ENCODE measurements at regions not wholly inside any gene's neighbourhood (a gene's known extent, or its start where the extent isn't known, plus 50 kb on each side); places are given as distances from the start of the nearest gene placed in this dataset.
"Not testable (repeated sequence)": the region's sequence is repeated elsewhere in the genome, so short reads cannot be mapped to it uniquely, and the experiment has no call there.

- no peak for DNase-seq (ENCODE audit: low spot score)
Measured at GRCh38 chr6:119830494-119831295, 481.1 kb upstream of the MAN1A1 start.

DNA sequence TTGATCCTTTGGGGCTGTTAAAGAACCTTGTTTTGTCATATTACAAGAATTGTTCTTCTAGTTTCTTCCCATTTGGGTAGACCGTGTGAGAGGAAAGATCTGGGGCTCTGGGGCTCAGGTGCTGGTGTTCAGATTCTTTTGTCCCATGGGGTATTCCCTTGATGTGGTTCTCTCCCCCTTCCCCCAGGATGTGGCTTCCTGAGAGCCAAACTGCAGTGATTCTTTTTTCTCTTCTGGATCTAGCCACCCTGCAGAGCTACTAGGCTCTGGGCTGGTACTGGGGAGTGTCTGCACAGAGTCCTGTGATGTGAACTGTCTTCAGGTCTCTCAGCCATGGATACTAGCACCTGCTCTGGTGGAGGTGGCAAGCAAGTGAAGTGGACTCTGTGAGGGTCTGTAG is 480.5 kb upstream of the MAN1A1 start:
- no peak for DNase-seq (ENCODE audit: low spot score)

- not testable (repeated sequence) for DNase-seq (ENCODE audit: low spot score)
Measured at GRCh38 chr6:119829499-119829898, 479.9 kb upstream of the MAN1A1 start.

DNA sequence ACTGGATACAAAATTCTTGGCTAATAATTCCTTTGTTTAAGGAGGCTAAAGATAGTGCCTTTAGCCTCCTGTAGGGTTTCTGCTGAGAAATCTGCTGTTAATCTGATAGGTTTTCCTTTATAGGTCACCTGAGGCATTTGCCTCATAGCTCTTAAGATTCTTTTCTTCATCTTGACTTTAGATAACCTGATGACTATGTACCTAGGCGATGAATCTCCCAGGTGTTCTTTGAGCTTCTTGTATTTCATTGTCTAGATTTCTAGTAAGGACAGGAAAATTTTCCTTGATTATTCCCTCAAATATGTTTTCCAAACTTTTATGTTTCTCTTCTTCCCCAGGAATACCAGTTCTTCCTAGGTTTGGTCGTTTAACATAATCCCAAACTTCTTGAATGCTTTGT is 479.4 kb upstream of the MAN1A1 start:
- no peak for DNase-seq (ENCODE audit: low spot score)

DNA sequence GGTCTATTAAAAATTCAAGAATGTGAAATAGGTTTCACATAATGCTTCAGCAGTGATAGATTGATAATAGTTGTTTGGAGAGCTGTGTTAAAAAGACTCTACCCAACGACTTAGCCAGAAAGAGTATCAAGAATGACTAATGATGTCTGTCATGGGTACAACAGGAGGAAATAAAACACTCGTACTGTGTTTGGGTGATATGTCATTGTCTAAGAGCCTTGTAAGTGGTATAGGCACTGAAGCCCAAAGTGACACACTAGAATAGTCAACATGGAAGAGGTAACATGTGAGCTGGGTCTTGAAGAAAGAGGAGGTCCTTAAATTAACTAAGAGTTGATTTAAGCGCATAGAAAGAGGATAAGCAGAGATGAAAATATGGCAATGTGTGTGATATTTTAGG is 471.8 kb upstream of the MAN1A1 start:
- no peak for DNase-seq (ENCODE audit: low spot score)

- no peak for DNase-seq (ENCODE audit: low spot score)
Measured at GRCh38 chr6:119818876-119819275, 469.3 kb upstream of the MAN1A1 start.

DNA sequence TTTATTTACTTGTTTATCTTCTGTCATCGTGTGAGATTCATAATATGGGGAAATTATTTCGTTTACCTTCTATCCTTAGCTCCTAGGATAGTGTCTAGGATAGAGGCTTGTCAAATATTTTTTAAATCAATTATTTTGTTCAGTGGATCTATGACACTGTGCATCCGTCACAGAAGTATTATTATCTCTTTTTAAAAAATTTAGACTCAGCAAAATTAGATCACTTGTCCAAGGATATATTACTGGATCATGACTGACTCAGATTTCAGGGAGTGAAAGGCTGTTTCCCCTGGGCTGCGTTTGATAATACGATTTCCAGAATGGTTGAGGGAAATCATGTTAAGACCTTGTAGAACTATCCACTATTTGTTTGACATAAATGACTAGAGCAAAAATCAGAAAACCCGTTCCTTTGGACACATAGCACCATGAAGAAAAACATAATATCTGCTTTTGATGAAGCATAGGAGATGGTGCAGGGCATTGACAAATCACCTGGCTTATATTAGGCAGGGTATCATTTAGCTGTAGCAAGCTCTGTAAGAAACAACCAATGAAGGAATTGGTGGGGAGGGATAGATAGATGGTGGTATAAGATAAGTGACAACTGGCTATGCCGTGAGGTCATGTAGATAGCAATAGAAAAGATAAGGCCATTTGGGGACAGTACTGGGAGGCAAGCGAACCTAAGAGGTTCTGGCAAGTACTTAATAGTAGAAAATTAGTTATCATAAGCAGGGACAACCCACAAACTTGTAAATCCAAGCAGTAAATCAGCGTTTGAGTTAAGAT is 465.2 kb upstream of the MAN1A1 start:
- no peak for DNase-seq (ENCODE audit: low spot score)

- no peak for DNase-seq (ENCODE audit: low spot score)
Measured at GRCh38 chr6:119802464-119802863, 452.9 kb upstream of the MAN1A1 start.

GRCh38 chr6:119801056-119801455 is 451.5 kb upstream of the MAN1A1 start:
- no peak for DNase-seq (ENCODE audit: low spot score)

- DNase-seq (ENCODE audit: low spot score) = no peak
Measured at GRCh38 chr6:119800526-119800925, 451.0 kb upstream of the MAN1A1 start.

- no peak for DNase-seq (ENCODE audit: low spot score)
Measured at GRCh38 chr6:119799596-119800509, 450.3 kb upstream of the MAN1A1 start.

DNA sequence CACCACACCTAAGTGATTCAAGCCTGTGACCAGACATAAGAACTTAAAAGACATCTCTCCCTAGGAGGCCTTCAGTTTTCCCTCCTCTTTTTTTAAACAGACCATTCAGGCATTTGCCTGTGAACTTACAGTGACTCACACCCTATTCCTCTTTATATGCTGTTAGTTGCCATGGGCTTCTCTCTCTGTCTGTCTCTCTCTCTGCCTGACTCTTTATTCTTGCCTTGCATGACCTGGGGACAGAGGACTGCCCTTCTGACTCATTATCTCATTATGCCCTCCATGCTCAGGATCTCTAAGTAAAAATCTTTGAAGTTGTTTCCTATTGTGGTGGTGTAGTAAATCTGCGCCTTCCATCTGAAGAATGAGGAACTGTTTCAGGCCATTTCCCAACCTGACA is 442.2 kb upstream of the MAN1A1 start:
- DNase-seq (ENCODE audit: low spot score) = no peak

DNA sequence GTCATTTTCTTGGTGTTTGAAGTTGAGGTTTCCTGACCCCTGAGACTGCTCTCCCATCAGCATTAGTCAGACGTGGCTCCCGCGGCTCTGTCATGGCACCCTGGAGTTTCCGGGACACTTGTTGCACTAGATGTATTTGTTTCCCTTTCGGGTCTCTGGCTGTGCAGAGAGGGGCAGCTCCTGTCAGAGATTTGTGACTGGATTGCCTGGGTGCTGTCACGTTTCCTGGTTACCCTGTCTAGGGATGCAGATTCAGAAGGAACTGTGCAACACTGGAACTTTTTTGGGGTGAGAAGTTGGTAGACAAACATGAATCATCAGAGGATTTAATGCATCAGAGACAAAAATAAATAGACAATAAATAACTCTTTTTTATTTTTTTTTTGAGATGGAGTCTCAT is 431.8 kb upstream of the MAN1A1 start:
- no peak for DNase-seq (ENCODE audit: low spot score)

- no peak for DNase-seq (ENCODE audit: low spot score)
Measured at GRCh38 chr6:119768201-119768600, 418.6 kb upstream of the MAN1A1 start.

- no peak for DNase-seq (ENCODE audit: low spot score)
Measured at GRCh38 chr6:119764927-119765681, 415.5 kb upstream of the MAN1A1 start.

GRCh38 chr6:119760046-119760445 is 410.5 kb upstream of the MAN1A1 start:
- no peak for DNase-seq (ENCODE audit: low spot score)

DNA sequence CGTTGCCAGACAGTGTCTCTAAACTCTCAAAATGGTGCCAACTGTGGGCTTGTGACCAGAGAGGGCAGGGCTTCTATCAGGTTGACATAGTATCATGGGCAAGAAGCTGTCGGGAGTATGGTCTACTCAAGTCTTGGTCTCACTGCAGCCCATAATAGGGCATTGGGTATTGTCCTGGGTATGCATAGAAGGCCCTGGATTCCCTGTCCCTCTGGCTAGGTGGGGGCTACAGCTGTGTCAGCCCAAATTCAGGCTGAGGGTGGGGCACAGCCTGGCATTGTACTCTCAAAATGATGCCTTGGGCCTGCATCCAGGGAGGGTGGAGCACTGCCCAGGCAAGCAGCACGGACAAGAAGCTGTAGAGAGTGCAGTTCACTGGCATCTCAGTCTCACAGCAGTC is 408.8 kb upstream of the MAN1A1 start:
- no peak for DNase-seq (ENCODE audit: low spot score)

DNA sequence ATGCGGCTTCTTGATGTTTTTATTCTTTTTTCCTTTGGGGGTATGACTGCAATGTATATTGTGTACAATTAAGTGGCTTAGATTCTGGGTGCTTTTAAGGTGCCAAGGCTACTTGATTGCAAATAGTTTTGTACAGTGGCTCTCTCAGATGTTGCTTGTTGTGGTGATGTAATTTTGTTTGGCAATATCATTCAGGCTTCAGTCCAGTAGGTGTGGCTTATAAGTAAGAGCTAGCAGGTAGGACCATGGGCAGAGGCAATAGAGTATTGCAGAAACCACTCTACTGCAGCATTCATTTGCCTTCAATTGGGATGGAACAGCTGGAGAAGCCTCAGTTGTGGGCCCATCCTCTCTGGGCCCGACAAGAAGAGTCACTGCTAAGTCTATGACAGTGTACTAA is 407.9 kb upstream of the MAN1A1 start:
- no peak for DNase-seq (ENCODE audit: low spot score)

DNA sequence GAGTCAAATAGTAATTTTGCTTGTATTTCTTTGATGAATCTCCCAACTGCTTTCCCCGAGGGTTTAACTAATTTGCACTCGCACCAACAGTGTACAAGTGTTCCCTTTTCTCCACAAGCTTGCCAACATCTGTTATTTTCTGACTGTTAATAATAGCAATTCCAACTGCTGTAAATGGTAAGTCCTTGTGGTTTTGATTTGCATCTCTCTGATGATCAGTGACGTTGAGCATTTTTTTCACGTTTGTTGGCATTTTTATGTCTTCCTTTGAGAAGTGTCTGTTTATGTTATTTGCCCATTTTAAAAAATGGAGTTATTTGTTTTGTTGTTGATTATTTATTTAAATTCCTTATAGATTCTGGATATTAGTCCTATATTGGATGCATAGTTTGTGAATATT is 399.8 kb upstream of the MAN1A1 start:
- no peak for DNase-seq (ENCODE audit: low spot score)

- not testable (repeated sequence) for DNase-seq (ENCODE audit: low spot score)
Measured at GRCh38 chr6:119748535-119748934, 399.0 kb upstream of the MAN1A1 start.
